ENCODE measurements at regions not wholly inside any gene's neighbourhood (a gene's known extent, or its start where the extent isn't known, plus 50 kb on each side); places are given as distances from the start of the nearest gene placed in this dataset.
A peak's percentile ranks its signal among the peaks of the same experiment; 100 is the strongest.

DNA sequence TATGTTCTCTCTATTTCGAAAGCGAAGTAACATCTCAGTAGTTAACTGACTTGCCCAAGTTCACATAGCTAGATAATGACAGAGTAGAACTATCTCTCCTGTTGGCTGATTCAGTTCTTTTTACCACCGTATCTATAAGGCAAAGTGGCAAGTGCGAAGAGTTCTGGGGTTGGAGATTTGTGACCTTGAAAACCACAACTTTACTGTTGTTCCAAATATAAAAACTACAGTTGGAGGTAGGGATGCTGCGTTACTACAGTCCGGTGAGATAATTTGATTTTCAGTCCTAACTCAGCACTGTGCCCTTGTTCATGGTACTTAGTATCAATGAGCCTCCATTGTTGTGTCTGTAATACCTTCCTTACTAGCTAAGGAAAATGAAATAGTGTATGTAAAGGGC lies 71.2 kb upstream of the GOLGA8B start (continued):
- TF ChIP-seq, protein P1, sequence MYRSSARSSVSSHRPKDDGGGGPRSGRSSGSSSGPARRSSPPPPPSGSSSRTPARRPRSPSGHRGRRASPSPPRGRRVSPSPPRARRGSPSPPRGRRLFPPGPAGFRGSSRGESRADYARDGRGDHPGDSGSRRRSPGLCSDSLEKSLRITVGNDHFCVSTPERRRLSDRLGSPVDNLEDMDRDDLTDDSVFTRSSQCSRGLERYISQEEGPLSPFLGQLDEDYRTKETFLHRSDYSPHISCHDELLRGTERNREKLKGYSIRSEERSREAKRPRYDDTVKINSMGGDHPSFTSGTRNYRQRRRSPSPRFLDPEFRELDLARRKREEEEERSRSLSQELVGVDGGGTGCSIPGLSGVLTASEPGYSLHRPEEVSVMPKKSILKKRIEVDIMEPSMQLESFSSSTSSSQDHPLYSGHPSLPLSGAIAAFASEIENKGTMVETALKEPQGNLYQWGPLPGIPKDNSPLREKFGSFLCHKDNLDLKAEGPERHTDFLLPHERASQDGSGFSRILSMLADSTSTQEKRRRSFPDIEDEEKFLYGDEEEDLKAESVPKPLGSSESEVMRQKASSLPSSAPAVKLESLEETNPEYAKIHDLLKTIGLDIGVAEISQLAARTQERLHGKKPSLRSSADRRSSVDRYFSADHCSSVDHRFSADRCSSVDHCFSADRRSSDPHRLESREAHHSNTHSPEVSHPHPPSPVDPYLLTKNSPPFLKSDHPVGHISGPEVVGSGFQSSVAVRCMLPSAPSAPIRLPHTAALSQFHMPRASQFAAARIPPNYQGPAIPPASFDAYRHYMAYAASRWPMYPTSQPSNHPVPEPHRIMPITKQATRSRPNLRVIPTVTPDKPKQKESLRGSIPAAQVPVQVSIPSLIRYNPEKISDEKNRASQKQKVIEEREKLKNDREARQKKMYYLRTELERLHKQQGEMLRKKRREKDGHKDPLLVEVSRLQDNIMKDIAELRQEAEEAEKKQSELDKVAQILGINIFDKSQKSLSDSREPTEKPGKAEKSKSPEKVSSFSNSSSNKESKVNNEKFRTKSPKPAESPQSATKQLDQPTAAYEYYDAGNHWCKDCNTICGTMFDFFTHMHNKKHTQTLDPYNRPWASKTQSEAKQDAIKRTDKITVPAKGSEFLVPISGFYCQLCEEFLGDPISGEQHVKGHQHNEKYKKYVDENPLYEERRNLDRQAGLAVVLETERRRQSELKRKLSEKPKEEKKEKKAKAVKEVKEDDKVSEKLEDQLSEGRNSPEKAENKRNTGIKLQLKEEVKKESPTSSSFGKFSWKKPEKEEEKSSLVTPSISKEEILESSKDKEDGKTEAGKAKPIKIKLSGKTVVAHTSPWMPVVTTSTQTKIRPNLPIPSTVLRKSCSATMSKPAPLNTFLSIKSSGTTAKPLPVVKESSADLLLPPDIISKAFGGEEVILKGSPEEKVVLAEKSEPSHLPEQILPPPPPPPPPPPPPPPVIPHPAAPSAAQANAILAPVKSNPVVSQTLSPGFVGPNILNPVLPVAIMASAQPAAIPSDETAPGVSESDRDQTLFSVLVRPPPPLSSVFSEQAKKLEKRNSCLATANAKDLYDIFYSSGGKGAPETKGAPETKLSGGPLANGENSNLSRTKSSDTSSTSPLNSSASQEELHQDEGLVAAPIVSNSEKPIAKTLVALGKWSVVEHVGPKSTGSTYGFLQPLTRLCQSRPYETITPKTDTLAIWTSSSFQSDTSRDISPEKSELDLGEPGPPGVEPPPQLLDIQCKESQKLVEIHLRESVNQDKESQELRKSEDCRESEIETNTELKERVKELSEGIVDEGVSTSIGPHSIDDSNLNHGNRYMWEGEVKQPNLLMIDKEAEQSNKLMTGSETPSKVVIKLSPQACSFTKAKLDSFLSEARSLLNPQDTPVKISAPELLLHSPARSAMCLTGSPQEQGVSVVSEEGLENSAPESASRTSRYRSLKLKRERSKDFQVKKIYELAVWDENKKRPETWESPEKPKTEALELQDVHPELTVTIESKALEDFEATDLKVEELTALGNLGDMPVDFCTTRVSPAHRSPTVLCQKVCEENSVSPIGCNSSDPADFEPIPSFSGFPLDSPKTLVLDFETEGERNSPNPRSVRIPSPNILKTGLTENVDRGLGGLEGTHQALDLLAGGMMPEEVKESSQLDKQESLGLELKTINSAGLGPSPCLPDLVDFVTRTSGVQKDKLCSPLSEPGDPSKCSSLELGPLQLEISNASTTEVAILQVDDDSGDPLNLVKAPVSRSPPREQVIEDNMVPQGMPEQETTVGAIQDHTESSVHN (IDR thresholded peaks at IDR 0.05; ENCODE audit: borderline replicate concordance in 1 of 2, low read depth in 1 of 2) = no peak
- TF ChIP-seq CBX3 (IDR thresholded peaks at IDR 0.05; ENCODE audit: borderline replicate concordance in 1 of 2, low read length in 2 of 2) (no peak), ZNF644 (tag; IDR thresholded peaks at IDR 0.05; ENCODE audit: low read depth) (no peak), FOXA1 (IDR thresholded peaks at IDR 0.05; ENCODE audit: borderline replicate concordance) (no peak), HDAC3 (IDR thresholded peaks at IDR 0.05; ENCODE audit: borderline replicate concordance, partially characterized antibody) (peak; percentile 35), CHCHD3 (CRISPR knock-in tag; IDR thresholded peaks at IDR 0.05) (no peak), CCNT2 (IDR thresholded peaks at IDR 0.05; ENCODE audit: borderline replicate concordance, extremely low read depth, insufficient read length, low read depth, low read length) (peak; percentile 53)
- TF ChIP-seq, protein P2, sequence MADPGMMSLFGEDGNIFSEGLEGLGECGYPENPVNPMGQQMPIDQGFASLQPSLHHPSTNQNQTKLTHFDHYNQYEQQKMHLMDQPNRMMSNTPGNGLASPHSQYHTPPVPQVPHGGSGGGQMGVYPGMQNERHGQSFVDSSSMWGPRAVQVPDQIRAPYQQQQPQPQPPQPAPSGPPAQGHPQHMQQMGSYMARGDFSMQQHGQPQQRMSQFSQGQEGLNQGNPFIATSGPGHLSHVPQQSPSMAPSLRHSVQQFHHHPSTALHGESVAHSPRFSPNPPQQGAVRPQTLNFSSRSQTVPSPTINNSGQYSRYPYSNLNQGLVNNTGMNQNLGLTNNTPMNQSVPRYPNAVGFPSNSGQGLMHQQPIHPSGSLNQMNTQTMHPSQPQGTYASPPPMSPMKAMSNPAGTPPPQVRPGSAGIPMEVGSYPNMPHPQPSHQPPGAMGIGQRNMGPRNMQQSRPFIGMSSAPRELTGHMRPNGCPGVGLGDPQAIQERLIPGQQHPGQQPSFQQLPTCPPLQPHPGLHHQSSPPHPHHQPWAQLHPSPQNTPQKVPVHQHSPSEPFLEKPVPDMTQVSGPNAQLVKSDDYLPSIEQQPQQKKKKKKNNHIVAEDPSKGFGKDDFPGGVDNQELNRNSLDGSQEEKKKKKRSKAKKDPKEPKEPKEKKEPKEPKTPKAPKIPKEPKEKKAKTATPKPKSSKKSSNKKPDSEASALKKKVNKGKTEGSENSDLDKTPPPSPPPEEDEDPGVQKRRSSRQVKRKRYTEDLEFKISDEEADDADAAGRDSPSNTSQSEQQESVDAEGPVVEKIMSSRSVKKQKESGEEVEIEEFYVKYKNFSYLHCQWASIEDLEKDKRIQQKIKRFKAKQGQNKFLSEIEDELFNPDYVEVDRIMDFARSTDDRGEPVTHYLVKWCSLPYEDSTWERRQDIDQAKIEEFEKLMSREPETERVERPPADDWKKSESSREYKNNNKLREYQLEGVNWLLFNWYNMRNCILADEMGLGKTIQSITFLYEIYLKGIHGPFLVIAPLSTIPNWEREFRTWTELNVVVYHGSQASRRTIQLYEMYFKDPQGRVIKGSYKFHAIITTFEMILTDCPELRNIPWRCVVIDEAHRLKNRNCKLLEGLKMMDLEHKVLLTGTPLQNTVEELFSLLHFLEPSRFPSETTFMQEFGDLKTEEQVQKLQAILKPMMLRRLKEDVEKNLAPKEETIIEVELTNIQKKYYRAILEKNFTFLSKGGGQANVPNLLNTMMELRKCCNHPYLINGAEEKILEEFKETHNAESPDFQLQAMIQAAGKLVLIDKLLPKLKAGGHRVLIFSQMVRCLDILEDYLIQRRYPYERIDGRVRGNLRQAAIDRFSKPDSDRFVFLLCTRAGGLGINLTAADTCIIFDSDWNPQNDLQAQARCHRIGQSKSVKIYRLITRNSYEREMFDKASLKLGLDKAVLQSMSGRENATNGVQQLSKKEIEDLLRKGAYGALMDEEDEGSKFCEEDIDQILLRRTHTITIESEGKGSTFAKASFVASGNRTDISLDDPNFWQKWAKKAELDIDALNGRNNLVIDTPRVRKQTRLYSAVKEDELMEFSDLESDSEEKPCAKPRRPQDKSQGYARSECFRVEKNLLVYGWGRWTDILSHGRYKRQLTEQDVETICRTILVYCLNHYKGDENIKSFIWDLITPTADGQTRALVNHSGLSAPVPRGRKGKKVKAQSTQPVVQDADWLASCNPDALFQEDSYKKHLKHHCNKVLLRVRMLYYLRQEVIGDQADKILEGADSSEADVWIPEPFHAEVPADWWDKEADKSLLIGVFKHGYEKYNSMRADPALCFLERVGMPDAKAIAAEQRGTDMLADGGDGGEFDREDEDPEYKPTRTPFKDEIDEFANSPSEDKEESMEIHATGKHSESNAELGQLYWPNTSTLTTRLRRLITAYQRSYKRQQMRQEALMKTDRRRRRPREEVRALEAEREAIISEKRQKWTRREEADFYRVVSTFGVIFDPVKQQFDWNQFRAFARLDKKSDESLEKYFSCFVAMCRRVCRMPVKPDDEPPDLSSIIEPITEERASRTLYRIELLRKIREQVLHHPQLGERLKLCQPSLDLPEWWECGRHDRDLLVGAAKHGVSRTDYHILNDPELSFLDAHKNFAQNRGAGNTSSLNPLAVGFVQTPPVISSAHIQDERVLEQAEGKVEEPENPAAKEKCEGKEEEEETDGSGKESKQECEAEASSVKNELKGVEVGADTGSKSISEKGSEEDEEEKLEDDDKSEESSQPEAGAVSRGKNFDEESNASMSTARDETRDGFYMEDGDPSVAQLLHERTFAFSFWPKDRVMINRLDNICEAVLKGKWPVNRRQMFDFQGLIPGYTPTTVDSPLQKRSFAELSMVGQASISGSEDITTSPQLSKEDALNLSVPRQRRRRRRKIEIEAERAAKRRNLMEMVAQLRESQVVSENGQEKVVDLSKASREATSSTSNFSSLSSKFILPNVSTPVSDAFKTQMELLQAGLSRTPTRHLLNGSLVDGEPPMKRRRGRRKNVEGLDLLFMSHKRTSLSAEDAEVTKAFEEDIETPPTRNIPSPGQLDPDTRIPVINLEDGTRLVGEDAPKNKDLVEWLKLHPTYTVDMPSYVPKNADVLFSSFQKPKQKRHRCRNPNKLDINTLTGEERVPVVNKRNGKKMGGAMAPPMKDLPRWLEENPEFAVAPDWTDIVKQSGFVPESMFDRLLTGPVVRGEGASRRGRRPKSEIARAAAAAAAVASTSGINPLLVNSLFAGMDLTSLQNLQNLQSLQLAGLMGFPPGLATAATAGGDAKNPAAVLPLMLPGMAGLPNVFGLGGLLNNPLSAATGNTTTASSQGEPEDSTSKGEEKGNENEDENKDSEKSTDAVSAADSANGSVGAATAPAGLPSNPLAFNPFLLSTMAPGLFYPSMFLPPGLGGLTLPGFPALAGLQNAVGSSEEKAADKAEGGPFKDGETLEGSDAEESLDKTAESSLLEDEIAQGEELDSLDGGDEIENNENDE (IDR thresholded peaks at IDR 0.05; ENCODE audit: low read depth, low read length) = no peak
